ENCODE measurements at regions not wholly inside any gene's neighbourhood (a gene's known extent, or its start where the extent isn't known, plus 50 kb on each side); places are given as distances from the start of the nearest gene placed in this dataset.

GRCh38 chr14:62592877-62593276 lies 452.4 kb downstream of the KCNH5 start:
- Histone ChIP-seq H3K4ac (ENCODE audit: low read depth, low read length) (no peak overlapping the region), H2BK15ac (ENCODE audit: low read depth, low read length) (no peak overlapping the region), H3K23ac (ENCODE audit: insufficient read length, low read depth, low read length) (no peak overlapping the region), H2BK20ac (ENCODE audit: low read depth, low read length, poor library complexity, severe bottlenecking) (no peak overlapping the region), H2AK5ac (ENCODE audit: insufficient read length, low read length) (no peak overlapping the region), H3K4me1 (ENCODE audit: insufficient read depth, low read length) (no peaks in the 10 kb centered on the region), H2BK120ac (ENCODE audit: low read depth, low read length, poor library complexity, severe bottlenecking) (no peak overlapping the region), H3K18ac (ENCODE audit: insufficient read length, low read depth, low read length) (no peak overlapping the region), H3K23me2 (ENCODE audit: insufficient read length, low read depth, low read length, poor library complexity, severe bottlenecking) (no peaks in the 10 kb centered on the region), H4K8ac (replicated peaks; ENCODE audit: insufficient read length, low read depth, low read length) (no peak overlapping the region), H3T11ph (ENCODE audit: low read length) (no peak overlapping the region), H3K9ac (ENCODE audit: extremely low read depth, insufficient read length, low read length) (no peak overlapping the region), H4K20me1 (ENCODE audit: control insufficient read depth, insufficient read depth, insufficient read length) (no peaks in the 10 kb centered on the region), H2AFZ (ENCODE audit: low read length) (no peak overlapping the region), H3K14ac (ENCODE audit: insufficient read depth, low read length) (no peak overlapping the region), H3K9me3 (ENCODE audit: control insufficient read depth, low read depth, low read length) (no peaks in the 10 kb centered on the region), H3K79me2 (ENCODE audit: insufficient read depth, low read length) (no peaks in the 10 kb centered on the region; the same call in 1 of the 2 replicates), H3K27ac (ENCODE audit: insufficient read length, low read depth, low read length) (no peak overlapping the region), H3K4me2 (ENCODE audit: insufficient read depth, insufficient read length, low read length) (no peak overlapping the region), H4K5ac (ENCODE audit: insufficient read length, low read depth, low read length) (no peak overlapping the region), H3K56ac (ENCODE audit: insufficient read length, low read depth, low read length) (no peak overlapping the region), H3K27me3 (ENCODE audit: insufficient read depth, low read length) (no peaks in the 10 kb centered on the region), H4K91ac (ENCODE audit: insufficient read length, low read depth, low read length) (no peak overlapping the region), H2BK12ac (ENCODE audit: insufficient read length, low read depth, low read length) (no peak overlapping the region), H2BK5ac (ENCODE audit: insufficient read length, low read length) (no peak overlapping the region), H3K79me1 (ENCODE audit: insufficient read depth, low read depth, low read length, poor library complexity, severe bottlenecking) (no peaks in the 10 kb centered on the region)
- DNase-seq = no peak
- Mint-ChIP-seq H3K36me3 (ENCODE audit: insufficient read depth in 1 of 3, low read depth in 3 of 3) (peaks cover 7 to 10% (median 8%) of the 10 kb centered on the region in 3 experiments; a peak in 5 of 7 replicates), H3K4me1 (no peaks in the 10 kb centered on the region), H3K27me3 (ENCODE audit: low read depth) (no peaks in the 10 kb centered on the region), H3K27ac (no peak overlapping the region), H3K9me3 (peaks cover 10 to 11% of the 10 kb centered on the region in 2 experiments), H3K4me3 (no peak overlapping the region)
- WGBS (ENCODE audit: extremely low coverage, insufficient read length, low lambda C conversion rate) = no CpG with 5 or more reads among the region's 1 CpG
- TF ChIP-seq CTCF (conservative IDR thresholded peaks at IDR 0.05) = no peak

Measured in H9 (cell line).